HG02943 (cell line): ENCODE measurements at regions not wholly inside any gene's neighbourhood (a gene's known extent, or its start where the extent isn't known, plus 50 kb on each side); places are given as distances from the start of the nearest gene placed in this dataset.

Source experiments
- ATAC-seq: cut with Tn5 transposase; IDR thresholded peaks from one replicate; pipeline ENCODE4 v1.9.1; 2021; ENCODE audit warnings: mild to moderate bottlenecking, low read depth, moderate library complexity; ENCODE audit not compliant: unreplicated experiment

- ATAC-seq: no peak
Measured at GRCh38 chr10:83954193-83954799, 185.0 kb upstream of the GHITM start.

GRCh38 chr10:83955406-83955805 lies 183.9 kb upstream of the GHITM start:
- no peak for ATAC-seq

GRCh38 chr10:83957168-83957947 lies 182.0 kb upstream of the GHITM start:
- no peak for ATAC-seq

GRCh38 chr10:83959328-83959727 lies 180.0 kb upstream of the GHITM start:
- no peak for ATAC-seq

- ATAC-seq: no peak
Measured at GRCh38 chr10:83960125-83960524, 179.2 kb upstream of the GHITM start.

GRCh38 chr10:83961620-83962019 lies 177.7 kb upstream of the GHITM start:
- ATAC-seq: no peak

- ATAC-seq: no peak
Measured at GRCh38 chr10:83963446-83963845, 175.9 kb upstream of the GHITM start.

GRCh38 chr10:83965473-83965872 lies 173.8 kb upstream of the GHITM start:
- no peak for ATAC-seq

- no peak for ATAC-seq
Measured at GRCh38 chr10:83968052-83968451, 171.3 kb upstream of the GHITM start.

GRCh38 chr10:83978681-83979383 lies 160.5 kb upstream of the GHITM start:
- ATAC-seq: no peak

- no peak for ATAC-seq
Measured at GRCh38 chr10:83982812-83983211, 156.5 kb upstream of the GHITM start.

- ATAC-seq: no peak
Measured at GRCh38 chr10:83983578-83984255, 155.6 kb upstream of the GHITM start.

- ATAC-seq: no peak
Measured at GRCh38 chr10:83984256-83984640, 155.1 kb upstream of the GHITM start.

GRCh38 chr10:83986800-83987199 lies 152.5 kb upstream of the GHITM start:
- ATAC-seq: no peak

- ATAC-seq: no peak
Measured at GRCh38 chr10:83987216-83987615, 152.1 kb upstream of the GHITM start.

- ATAC-seq: no peak
Measured at GRCh38 chr10:83988435-83988834, 150.9 kb upstream of the GHITM start.

GRCh38 chr10:83990126-83990525 lies 149.2 kb upstream of the GHITM start:
- ATAC-seq: peak; percentile 89

- no peak for ATAC-seq
Measured at GRCh38 chr10:83991986-83992753, 147.1 kb upstream of the GHITM start.

- no peak for ATAC-seq
Measured at GRCh38 chr10:83994325-83994724, 145.0 kb upstream of the GHITM start.

GRCh38 chr10:83995738-83996331 lies 143.5 kb upstream of the GHITM start:
- no peak for ATAC-seq
